Fibroblast of skin of right biceps (primary cell): ENCODE measurements at regions not wholly inside any gene's neighbourhood (a gene's known extent, or its start where the extent isn't known, plus 50 kb on each side); places are given as distances from the start of the nearest gene placed in this dataset.
A peak's percentile ranks its signal among the peaks of the same experiment; 100 is the strongest.

Experiments
- DNase-seq: peaks from one replicate; pipeline ENCODE4 v3.0.0-alpha.2; 2013

DNA sequence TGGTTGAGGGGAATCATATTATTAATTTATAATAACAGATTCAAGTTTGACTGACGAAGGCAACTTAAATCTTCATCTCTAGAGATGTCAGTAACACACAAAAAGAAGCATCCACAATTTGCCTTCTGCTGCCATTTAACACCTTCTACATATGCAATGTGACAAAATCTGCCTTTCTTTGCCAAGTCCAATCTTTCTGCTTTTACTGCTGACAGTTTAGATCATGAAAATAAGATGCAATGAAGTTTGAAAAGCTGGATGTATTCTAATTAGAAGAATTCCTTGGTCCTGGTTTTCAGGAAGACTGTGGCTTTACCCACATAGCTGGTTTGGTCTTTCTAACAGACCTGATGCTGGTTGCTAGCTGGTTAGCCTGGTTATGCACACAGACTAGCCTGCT lies 178.9 kb downstream of the ACER2 start:
- DNase-seq = no peak

DNA sequence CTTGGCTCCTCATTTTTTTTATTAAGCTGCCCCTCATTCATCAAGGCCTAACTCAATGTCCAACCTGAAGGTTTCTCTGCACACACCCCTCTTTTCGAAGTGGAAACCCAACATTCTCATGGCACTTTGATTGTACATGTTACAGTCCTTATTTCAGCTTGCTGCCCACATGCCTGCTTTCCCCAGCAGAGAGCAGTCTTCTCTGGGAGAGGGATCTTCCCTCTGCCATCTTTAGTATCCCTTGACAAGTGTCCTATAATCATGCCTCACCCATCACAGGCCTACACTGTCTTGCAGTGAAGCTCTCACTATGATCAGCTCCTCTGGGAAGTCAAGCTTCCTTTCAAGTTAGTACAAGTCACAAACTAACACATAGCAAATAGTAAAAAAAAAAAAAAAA lies 175.1 kb downstream of the ACER2 start:
- DNase-seq = no peak

DNA sequence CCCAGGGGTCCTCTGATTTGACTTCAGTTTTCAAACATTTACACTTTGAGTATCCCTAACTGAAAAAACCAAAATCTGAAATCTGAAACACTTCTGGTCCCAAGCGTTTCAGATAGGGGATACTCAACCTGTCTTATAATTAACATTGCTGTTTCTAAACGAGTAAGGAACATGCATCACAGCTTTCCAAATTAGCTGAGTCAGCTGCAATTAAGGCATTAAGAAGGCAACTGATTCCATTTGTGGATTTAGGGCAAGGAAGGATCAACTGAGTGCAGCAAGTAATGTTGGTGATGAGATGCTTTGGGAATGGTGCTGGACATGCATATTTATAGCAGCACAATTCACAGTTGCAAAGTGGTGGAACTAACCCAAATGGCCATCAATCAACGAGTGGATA lies 168.6 kb downstream of the ACER2 start:
- no peak for DNase-seq

DNA sequence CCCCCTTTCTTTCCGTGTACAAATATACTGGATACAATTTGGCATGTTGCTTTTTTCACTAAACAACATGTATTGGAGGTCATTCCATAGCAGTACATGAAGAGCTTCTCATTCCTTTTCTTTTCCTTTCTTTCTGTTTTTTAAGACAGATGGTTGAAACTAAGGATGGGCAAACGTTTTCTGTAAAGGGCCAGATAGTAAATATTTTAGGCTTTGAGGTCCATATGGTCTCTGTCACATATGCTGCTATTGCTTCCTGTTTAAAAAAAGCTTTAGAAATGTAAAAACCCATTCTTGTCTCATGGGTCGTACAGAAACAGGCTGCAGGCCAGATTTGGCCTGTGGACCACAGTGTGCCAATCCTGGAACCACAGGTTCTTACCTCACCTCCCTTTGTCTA lies 160.1 kb downstream of the ACER2 start:
- no peak for DNase-seq

DNA sequence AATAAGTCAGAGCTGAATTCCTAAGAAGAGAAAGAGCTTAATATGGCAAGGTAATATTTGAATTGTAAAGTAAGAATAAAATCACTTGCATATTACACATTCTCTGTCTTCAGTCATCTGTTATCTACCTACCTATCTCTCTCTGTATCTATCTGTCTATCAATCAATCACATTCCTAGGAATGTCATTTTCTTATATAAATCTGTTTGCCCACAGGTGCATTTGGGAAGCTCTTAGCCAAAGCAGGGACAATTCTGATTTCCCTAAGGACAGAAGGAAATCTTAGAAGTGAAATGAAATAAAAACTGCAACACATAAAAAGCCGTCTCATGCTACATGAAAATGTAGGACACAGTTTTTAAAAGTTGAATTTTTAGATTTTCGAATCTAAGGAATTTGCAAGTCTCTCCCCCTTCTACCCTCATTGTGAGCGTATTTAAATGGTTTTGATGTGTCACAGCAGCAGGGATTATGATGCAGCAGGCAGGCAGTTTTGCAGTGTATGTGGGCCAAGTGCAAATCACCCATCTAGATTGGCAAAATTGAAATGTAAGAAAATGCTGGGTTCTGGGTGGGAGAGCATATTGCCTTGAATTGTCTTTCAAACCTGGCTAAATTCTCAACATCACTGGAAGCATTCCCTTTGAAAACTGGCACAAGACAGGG lies 155.7 kb downstream of the ACER2 start:
- DNase-seq = no peak

DNA sequence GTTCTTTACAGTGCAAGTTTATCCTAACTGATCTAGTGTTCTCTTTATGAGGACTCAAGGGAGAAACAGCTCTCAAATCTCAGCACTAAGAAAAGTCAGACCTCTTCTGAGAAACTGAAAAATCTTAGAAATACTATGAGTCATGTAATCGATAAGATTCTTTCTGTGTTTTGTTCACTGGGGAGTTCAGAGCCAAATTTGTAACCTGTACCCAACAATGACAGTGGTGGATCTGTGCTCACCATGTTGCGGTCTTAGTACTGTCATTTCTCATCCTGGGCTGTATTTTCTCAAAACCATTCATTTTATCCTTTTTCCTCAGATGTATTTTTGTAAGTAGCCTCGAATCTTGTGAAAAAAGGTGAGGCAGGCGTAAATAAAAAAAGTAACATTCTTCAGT lies 146.4 kb downstream of the ACER2 start:
- DNase-seq = no peak

DNA sequence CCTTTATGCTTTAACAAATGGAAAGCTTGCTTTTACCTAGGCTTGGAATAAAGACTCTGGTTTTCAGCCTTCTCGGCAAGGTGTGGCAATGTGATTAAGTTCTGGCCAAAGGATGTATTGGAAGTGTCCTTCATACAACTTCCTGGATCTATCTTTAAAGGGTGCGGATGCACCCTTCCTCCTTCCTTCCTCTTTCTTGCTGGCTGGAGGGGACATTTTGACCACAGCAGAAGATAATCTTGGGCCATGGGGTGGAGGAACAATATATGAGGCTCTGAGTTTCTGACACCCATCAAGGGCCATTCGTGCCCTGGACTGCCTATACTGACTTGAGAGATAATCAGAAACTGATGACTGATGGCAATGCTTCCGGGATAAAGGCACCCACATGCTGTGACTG lies 145.7 kb downstream of the ACER2 start:
- DNase-seq = no peak

DNA sequence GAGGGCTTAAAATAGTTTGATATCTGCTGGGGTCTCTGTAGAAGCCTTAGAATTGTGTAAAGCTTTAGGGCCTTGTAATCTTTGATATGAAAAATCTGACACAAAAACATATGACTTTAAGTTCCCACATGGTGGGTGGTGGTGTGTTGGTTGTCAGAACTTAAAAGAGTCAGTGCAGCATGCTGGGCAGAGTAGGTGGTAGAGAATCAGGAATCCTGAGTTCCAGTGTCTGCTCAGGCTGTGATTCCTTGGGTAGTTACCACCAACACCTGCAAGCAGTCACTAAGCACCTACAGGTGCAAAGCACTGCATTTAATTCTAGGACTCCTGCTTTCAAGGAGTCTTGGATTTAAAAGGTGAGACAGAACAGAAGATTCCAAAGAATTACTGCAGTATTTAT lies 144.6 kb downstream of the ACER2 start:
- DNase-seq = no peak

DNA sequence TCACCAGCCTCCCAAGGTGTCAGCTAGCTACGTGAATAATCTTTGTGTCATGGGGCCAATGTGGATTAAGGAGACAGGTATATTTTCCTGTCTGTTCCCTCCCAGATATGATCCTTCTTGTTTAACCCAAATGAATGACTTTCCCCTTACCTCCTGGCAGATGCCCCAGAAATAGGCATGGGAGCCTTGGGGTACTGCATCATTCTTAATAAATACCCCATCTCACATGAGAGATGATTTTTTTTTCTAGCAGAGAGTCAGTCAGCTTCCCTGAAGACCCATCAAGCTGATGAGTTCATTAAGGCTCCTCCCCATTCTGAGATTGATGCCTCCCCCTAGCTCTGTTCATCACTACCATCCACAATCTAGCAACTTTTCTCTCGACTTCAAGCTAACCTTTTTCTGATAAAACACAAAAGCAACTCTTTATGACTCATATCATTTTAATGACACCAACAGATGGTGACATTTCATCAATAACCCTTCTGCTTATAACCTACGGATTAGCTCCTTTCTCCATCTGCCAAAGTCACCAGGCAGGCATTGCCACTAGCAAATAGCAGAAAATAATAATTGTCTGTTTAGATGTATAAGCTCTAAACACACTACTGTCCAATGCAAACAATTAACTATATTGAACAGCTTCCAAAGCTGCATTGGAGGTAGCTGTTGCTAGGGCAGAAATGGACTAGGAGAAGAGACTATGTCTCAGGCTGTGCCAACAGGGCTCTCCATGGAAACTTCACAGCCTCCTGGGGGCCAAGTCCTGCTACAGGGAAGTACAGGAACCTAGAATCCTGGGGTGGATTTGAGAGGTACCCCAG lies 143.7 kb downstream of the ACER2 start:
- no peak for DNase-seq

DNA sequence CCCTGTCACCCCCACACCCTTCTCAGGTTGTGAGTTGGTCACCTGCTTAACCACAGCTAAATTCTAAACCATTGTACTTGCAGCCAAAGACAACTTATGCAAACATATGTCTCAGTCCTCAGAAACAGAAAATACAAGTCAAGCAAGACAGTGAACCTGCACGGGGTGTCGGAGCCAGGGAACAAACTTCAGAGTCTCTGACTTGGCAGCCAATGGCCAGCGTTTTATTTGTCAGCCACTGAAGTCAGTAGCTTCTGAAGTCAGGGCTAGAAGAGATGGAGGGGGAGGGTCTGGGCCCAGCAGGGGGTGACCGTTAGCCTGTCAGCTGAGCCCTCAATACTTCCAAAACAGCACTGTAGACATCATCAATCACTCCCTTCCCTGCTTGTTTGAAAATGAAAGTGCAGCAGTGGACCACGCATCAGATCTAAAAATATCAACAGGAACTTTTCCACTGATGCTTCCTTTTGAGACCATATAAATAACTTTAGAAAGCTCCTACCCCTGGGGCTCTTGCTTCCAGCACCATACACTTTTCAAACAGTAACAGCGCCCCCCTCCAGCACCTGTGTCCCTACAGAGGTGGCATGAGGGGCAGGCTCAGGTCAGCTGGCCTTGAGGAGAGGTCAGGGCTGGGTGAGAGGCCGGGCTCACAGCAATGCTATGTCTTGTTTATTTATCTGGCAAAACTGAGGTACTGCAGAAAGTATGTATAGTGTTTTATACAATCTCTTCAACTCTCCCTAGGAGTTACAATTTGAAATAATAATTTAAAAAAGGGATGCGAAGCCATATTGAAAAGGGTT lies 142.5 kb downstream of the ACER2 start:
- DNase-seq = no peak

DNA sequence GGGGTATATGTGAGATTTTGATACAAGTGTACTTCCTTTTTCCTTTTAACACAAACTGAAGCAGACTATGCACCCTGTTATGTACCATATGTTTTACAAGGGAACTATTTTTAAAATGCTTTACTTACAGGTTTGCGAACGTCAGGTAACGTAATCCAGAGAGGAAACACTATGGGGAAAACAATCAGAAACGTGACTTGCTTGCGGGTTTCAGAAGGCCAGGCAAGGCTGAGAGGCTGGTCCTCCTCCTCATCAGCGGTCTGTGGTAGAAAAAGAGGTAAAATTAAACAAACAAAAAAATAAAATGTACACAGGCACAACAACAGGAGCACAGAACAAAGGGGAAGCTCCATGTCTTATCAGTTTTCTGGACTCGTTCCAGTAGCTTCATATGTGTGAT lies 141.2 kb downstream of the ACER2 start:
- no peak for DNase-seq

DNA sequence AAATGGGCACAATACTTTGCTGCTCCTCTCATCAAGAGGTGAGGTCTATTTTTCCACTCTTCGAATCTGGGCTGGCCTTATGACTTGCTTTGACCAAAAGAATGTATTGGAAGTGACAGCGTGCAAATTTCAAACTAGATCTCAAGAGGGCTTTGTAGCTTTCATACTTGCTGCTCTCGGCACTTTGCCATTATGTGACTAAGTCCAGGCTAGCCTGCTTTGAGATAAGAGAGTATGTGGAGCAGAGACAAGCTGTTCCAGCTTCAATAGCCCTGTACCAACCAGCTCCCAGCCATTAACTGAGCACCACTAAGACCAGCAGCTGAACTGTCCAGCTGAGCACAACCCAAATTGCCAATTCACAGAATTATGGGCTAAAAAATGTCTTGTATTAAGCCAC lies 124.6 kb downstream of the ACER2 start:
- DNase-seq = peak; percentile 3

DNA sequence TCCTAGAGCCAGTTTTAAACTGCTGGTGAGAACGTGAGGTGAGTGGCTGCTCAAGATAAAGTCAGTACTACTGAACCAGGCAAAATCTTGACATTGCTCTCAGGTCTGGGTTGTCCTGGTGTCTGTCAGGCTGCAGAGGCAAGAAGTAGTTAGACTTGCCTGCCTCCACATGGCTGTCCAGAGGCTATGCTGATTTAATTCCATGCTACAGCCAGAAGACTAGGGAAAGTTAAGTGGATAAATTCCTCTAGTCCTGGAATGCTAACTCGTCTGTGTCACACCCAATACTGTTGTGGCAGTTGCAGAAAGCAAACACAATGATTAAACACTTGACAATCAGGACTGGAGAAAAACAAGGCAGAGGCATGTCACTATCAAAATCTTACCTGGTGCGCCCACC lies 118.9 kb downstream of the ACER2 start:
- DNase-seq = no peak

DNA sequence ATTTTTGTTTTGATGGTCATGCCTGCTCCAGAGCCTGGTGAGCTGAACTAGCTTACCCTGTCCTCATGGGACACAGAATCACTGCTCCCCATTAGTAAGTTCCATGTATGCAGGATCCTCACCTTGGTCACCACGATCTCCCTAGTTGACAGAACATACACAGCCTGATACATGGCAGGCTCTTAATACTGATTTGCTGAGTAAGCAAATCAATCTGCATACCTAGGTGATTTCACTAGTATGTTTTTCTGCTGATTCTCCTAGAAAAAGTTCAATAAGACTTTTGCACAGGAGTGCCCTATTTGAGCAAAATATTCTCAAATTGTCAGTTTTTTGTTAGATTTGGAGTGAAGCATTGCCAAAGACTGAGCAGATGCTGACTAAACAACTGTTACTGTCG lies 113.7 kb downstream of the ACER2 start:
- DNase-seq = no peak

DNA sequence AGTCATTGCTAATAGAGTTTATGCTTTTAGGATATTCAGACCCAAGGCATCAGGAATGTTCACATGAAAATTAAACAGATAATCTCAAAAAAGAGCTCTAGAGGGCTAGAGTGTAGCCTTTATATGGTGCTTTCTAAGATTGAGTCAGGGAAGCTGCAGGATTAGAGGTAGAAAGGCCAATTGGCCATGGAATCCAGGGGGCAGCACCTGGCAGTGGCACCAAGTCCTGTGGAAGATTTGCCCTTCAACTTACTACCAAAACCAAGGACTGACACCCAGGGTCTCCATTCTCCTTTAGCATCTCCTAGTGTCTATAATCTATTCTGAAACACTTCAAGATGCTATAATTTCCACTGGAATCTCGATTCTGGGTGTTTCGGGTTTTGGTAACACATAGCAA lies 112.4 kb downstream of the ACER2 start:
- DNase-seq = no peak

DNA sequence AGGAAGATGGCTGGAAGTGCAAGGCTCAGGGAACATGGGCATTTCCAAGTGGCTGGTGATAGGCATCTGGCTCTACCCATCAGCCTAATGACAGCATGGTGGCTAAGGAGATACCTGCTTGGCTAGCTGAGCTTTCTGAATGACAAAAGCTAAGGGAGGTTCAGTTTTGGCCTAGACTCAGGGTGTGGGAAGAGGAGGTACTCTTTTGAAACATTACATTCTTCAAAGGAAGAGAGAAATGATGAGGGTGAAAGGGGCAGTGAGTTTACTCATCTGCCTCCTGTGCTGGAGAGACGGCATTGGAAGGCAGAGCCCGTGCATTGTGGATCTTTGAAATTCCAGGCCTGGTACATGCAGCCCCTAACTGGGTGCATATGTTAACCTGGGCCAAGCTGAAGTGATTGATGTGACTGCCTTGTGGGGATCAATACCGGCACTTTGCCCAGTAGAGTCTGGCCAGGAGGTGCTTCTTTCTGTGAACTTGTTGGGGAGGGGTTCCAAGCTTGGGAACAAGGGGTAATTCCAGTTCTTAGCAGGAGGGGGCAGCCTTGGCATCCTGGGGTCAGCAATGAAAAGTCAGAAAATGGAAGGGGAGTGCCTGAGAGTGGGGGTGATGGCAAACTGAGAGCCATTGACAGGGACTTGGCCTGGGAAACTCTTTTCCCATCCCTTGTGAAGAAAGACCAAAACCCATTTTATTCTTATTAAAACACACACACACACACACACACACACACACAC lies 108.6 kb downstream of the ACER2 start:
- no peak for DNase-seq

DNA sequence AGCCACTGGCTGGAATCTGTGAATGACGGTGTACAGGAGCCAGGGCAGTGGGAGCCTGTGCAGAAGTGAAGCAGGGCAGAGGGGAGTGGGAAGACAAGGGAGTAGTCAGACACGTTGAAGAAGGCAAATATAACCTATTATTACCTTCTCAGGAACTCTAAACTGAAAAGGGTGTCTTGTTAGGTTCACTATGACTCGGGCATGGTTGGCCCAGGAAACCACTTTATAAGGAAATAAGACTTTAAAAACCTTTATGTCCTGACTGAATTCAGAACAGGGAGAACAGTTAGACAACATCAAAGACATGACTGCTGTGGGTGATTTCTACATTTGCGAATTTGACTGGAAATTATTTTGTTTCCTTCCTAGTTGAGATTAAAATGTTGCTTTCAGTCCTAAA lies 107.5 kb downstream of the ACER2 start:
- no peak for DNase-seq

DNA sequence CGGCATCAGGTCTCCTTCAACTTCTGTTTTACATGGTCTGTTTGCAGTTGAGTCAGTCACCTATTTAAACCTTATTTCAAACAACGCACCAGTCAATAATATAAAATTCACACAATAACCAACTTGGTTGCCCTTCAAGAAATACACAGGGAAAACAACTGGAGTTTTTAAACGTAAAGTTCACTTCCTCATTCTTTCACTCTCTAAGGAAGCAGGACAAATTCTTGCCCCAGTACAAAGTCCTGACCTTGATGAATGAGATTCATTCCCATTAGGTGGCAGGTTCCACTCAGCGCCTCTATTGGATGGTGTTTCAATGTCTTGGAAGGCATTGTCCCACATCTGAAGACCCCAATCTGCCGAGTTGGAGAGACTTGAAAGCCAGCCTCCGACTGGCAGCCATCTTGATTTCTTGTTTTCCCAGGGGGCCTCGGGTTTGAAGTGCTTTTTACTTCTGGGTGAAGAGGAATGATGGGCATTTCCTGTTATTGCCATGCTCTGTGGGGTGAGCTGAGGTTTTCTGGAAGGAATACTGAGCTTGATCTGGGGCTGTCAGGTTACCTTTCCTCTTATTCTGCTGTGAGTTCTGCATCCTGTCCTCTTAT lies 105.0 kb downstream of the ACER2 start:
- DNase-seq = peak; percentile 14

DNA sequence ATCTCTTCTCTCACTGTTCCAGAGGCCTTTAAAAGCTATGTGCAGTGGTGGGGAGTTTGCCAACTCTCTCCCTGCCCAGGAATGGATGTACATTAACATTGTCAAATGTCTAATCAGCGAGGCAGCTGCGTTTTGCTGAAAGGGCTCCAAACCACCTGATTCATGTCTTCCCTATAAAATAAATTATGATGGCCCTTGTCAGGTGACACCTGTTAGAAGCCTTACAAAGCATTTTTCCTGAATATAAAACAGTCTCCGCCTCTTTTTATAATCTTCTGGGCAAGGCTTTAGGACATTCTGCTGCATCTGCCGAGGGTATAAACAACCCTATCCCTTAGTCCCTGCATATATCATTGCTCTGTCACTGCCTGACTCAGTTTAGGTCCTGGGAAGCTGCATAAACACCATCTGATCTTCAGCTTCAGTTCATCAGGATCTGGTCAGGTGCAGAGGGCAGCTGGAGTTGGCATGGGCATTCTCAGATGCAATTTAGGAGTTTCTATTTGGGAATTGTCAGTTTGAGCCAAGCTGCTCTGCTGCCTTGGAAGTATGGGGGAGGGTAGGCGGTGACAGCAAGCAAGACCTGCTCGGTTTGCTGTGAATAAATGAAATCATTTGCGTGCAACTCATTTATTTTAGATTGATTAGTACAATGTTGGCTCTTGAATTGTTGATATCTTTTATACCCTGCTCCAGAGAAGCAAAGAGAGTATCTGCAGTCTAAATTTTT lies 103.5 kb downstream of the ACER2 start:
- DNase-seq = no peak

DNA sequence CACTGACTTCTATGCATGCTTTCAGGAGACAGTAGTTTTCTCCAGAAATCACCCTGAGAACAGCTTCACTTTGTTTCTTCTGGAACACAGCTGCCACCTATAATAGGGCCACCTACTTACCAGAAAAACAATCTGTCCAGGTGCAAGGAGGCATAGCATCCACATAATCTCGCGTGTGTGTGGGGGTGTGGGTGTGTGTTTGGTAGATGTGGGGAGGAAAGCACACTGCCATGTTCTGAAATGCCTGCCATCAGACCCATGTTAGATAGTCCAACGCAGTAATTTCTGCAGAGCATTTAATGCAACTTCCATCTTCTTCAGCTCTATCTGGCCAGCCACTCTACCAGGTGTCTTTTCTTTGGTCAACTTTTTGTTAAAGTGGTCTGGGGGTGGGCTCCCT lies 102.9 kb downstream of the ACER2 start:
- no peak for DNase-seq

DNA sequence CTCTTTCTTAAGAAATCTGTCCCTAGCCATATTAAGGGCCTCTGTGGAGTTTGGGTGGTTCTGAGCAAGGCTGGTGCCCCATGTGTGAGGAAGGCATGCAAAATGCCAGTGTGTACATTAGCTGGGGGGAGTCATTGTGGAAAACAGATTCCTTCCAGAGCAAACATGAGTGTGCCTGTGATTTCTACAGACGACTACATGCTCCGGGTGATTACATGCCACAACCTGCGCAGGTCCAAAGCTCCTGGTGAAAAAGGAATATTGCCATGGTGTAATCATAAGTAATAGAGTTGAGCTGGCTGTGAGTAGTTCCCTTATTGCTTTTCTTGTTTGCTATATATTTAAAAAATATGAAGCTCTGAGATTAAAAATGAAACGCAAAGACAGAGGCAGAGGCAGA lies 102.1 kb downstream of the ACER2 start:
- DNase-seq = no peak
